ENCODE measurements at regions not wholly inside any gene's neighbourhood (a gene's known extent, or its start where the extent isn't known, plus 50 kb on each side); places are given as distances from the start of the nearest gene placed in this dataset.

DNA sequence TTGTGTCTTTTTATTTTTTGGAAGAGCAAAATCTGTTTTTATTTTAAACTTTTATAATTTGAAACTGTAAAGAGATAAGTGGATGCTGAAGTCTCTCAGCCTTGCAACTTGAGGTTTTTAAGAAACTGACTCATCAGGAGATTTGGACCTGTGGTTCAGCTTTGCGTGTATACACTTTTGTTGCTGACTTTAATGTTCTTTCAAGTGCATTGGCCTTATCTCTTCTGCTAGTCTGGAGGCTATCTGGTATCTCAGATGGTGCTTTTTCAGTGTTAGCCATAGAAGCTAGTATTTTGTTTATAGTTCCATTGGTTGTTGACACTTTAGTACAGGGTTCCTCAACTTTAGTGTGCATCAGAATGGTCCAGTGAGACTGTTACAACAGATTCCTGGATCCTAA is 504.0 kb upstream of the SPTLC3 start:
- WGBS (ENCODE audit: extremely low coverage, insufficient read length, low lambda C conversion rate): no CpG with 5 or more reads among the region's 1 CpG
- no peaks in the 10 kb centered on the region for H3K4me1 ChIP-seq (ENCODE audit: insufficient read depth, low read length)
- H4K8ac ChIP-seq (replicated peaks; ENCODE audit: insufficient read length, low read depth, low read length): no peak overlapping the region

More for the DNA sequence above, 504.0 kb upstream of the SPTLC3 start:
- Histone ChIP-seq H2AFZ (ENCODE audit: low read length) (no peak overlapping the region), H3T11ph (ENCODE audit: low read length) (no peak overlapping the region), H2BK5ac (ENCODE audit: insufficient read length, low read length) (no peak overlapping the region), H2BK15ac (ENCODE audit: low read depth, low read length) (no peak overlapping the region), H3K56ac (ENCODE audit: insufficient read length, low read depth, low read length) (no peak overlapping the region), H3K27me3 (ENCODE audit: insufficient read depth, low read length) (no peaks in the 10 kb centered on the region), H3K14ac (ENCODE audit: insufficient read depth, low read length) (no peak overlapping the region), H2BK12ac (ENCODE audit: insufficient read length, low read depth, low read length) (no peak overlapping the region), H2AK5ac (ENCODE audit: insufficient read length, low read length) (no peak overlapping the region), H3K4ac (ENCODE audit: low read depth, low read length) (no peak overlapping the region), H3K23me2 (ENCODE audit: insufficient read length, low read depth, low read length, poor library complexity, severe bottlenecking) (no peaks in the 10 kb centered on the region), H2BK120ac (ENCODE audit: low read depth, low read length, poor library complexity, severe bottlenecking) (no peak overlapping the region), H3K23ac (ENCODE audit: insufficient read length, low read depth, low read length) (no peak overlapping the region), H2BK20ac (ENCODE audit: low read depth, low read length, poor library complexity, severe bottlenecking) (no peak overlapping the region), H3K18ac (ENCODE audit: insufficient read length, low read depth, low read length) (no peak overlapping the region), H3K4me2 (ENCODE audit: insufficient read depth, insufficient read length, low read length) (no peak overlapping the region), H3K9me3 (ENCODE audit: control insufficient read depth, low read depth, low read length) (no peaks in the 10 kb centered on the region), H3K27ac (ENCODE audit: insufficient read length, low read depth, low read length) (no peak overlapping the region), H3K9ac (ENCODE audit: extremely low read depth, insufficient read length, low read length) (no peak overlapping the region), H4K91ac (ENCODE audit: insufficient read length, low read depth, low read length) (no peak overlapping the region), H3K79me2 (ENCODE audit: insufficient read depth, low read length) (no peaks in the 10 kb centered on the region), H3K79me1 (ENCODE audit: insufficient read depth, low read depth, low read length, poor library complexity, severe bottlenecking) (no peaks in the 10 kb centered on the region), H4K5ac (ENCODE audit: insufficient read length, low read depth, low read length) (no peak overlapping the region), H4K20me1 (ENCODE audit: control insufficient read depth, insufficient read depth, insufficient read length) (no peaks in the 10 kb centered on the region)
- H3K9me3 Mint-ChIP-seq: no peaks in the 10 kb centered on the region
- H3K4me3 Mint-ChIP-seq: no peak overlapping the region
- H3K4me1 Mint-ChIP-seq: no peaks in the 10 kb centered on the region
- no peaks in the 10 kb centered on the region for H3K36me3 Mint-ChIP-seq (ENCODE audit: insufficient read depth in 1 of 3, low read depth in 3 of 3)
- no peak for DNase-seq
- H3K27me3 Mint-ChIP-seq (ENCODE audit: low read depth): no peaks in the 10 kb centered on the region
- H3K27ac Mint-ChIP-seq: no peak overlapping the region
- TF ChIP-seq, protein P1, sequence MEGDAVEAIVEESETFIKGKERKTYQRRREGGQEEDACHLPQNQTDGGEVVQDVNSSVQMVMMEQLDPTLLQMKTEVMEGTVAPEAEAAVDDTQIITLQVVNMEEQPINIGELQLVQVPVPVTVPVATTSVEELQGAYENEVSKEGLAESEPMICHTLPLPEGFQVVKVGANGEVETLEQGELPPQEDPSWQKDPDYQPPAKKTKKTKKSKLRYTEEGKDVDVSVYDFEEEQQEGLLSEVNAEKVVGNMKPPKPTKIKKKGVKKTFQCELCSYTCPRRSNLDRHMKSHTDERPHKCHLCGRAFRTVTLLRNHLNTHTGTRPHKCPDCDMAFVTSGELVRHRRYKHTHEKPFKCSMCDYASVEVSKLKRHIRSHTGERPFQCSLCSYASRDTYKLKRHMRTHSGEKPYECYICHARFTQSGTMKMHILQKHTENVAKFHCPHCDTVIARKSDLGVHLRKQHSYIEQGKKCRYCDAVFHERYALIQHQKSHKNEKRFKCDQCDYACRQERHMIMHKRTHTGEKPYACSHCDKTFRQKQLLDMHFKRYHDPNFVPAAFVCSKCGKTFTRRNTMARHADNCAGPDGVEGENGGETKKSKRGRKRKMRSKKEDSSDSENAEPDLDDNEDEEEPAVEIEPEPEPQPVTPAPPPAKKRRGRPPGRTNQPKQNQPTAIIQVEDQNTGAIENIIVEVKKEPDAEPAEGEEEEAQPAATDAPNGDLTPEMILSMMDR (conservative IDR thresholded peaks at IDR 0.05): no peak
